Body of pancreas (tissue), 4 donors: ENCODE measurements at regions not wholly inside any gene's neighbourhood (a gene's known extent, or its start where the extent isn't known, plus 50 kb on each side); places are given as distances from the start of the nearest gene placed in this dataset.

Source experiments
- ATAC-seq: fragments of 150-250 bp; one replicate; pipeline ENCODE4 v1.9.1; 2016
- DNase-seq, 4 donors: peaks; one replicate each; pipeline ENCODE4 v3.0.0-alpha.2; 2019
- H3K27ac ChIP-seq, 4 donors: fragments of 200-600 bp; sonication (generic); 1 replicate in 3 of 4; 2 replicates in 1 of 4; pipeline versions ENCODE4 v1.5.1 to v1.6.1; 2016 to 2019; ENCODE audit warnings: mild to moderate bottlenecking in 1 of 4, mixed read lengths in 1 of 4, moderate library complexity in 1 of 4
- H3K27me3 ChIP-seq, 2 donors: fragments of 200-600 bp; sonication (generic); one replicate each; pipeline ENCODE4 v1.6.0; 2016; ENCODE audit warnings: mild to moderate bottlenecking in 1 of 2
- H3K36me3 ChIP-seq, 2 donors: fragments of 200-600 bp; sonication (generic); replicated peaks in 1 of 2; 2 replicates each; pipeline ENCODE4 v1.5.1; 2016; ENCODE audit warnings: low read depth in 2 of 2; ENCODE audit not compliant: insufficient read depth in 1 of 2
- H3K4me1 ChIP-seq: fragments of 200-600 bp; sonication (generic); one replicate; pipeline ENCODE4 v1.6.0; 2016
- H3K4me3 ChIP-seq, 2 donors: fragments of 200-600 bp; sonication (generic); 1 replicate in 1 of 2; 2 replicates in 1 of 2; pipeline ENCODE4 v1.5.1; 2016 to 2019
- H3K9me3 ChIP-seq, 3 donors: fragments of 200-600 bp; sonication (generic); 1 replicate in 2 of 3; 2 replicates in 1 of 3; pipeline ENCODE4 v1.5.1; 2016
- CTCF ChIP-seq, 7 experiments: fragments of 450-650 bp in 4 of 7; fragments of 200-600 bp in 3 of 7; sonication (generic) in 3 of 7; IDR thresholded peaks; one replicate each; pipeline ENCODE4 v1.5.1; 2016 to 2019; ENCODE audit warnings: antibody characterized with exemption in 7 of 7
- POLR2A ChIP-seq, 3 donors: fragments of 450-650 bp; IDR thresholded peaks; one replicate each; pipeline ENCODE4 v1.6.1; 2016; ENCODE audit warnings: antibody characterized with exemption in 3 of 3, mild to moderate bottlenecking in 2 of 3
- WGBS, 2 donors: methylation state at CpG; one replicate each; pipeline ENCODE4 v1.1.5; 2017; 5-methylcytosine and 5-hydroxymethylcytosine counted together
- intact Hi-C: fragments of 100-400 bp; cut with DNase I; formaldehyde crosslinking; loops from one replicate; pipeline ENCODE4 v1.15.1; 2023

GRCh38 chr20:62555642-62556420 lies 80.0 kb upstream of the GATA5 start:
- ATAC-seq (no peak), DNase-seq (no peak)
- Histone ChIP-seq H3K4me1 (peaks cover 8% of the 10 kb centered on the region), H3K36me3 (no peaks in the 10 kb centered on the region), H3K27me3 (peaks cover 0 to 12% of the 10 kb centered on the region in 2 donors), H3K9me3 (no peaks in the 10 kb centered on the region), H3K4me3 (no peak overlapping the region), H3K27ac (no peak overlapping the region)
- intact Hi-C loops = no loop called here
- 37 to 43% methylated on average over 21 to 29 of the region's 29 CpGs for WGBS, 2 donors
- TF ChIP-seq POLR2A (IDR thresholded peaks at IDR 0.05) (no peak), CTCF (IDR thresholded peaks at IDR 0.05) (no peak)

DNA sequence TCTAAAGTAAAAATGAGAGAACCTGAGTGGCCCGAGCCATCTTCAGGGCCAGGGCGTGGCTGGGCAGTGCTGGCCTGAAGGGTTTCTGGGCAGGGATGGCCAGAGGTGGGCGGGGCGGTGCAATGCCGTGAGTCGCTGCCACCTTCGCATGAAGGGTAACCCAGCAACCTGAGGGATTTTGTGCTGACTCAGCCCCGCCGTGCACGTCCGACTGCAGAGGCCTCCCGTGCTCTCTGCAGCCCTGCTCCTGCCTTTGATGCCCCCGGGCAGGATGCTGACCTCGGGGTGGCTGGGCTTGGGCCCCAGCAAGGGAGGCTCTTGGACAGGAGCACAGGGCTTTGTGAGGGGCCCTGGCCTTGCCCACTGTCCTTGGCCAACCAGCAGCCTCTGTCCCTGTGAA lies 81.7 kb upstream of the GATA5 start:
- TF ChIP-seq CTCF (IDR thresholded peaks at IDR 0.05) (no peak), POLR2A (IDR thresholded peaks at IDR 0.05) (no peak)
- intact Hi-C loops = no loop called here
- H3K36me3 ChIP-seq = no peaks in the 10 kb centered on the region
- no peaks in the 10 kb centered on the region for H3K9me3 ChIP-seq
- no peak for ATAC-seq
- WGBS, 2 donors = 30 to 40% methylated on average over 7 to 14 of the region's 14 CpGs
- H3K4me1 ChIP-seq = no peaks in the 10 kb centered on the region
- peaks cover 0 to 4% of the 10 kb centered on the region in 2 donors for H3K27me3 ChIP-seq
- no peak overlapping the region for H3K27ac ChIP-seq
- no peak overlapping the region for H3K4me3 ChIP-seq
- DNase-seq = peak in 3 of 4 donors; percentile 34 to 44 (median 44)

DNA sequence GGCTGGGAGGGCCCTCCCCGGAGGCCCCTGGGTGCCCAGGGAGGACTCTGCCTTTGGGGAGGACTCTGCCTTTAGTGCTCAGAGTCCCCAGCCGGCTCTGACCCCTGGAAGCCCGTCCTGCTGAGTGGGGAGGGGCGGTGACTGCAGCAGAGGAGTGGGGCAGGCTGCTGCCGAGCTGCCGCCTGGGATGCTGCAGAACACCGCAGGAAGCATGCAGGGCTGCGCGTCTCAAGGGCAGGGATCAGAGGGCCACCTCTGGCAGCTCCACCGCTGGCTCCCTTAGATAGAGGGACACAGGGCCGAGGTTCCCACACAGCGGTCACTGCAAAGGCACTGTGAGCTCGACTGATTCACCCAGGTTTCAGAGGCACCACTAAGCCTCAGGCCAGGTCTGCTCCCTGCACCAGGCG lies 82.2 kb upstream of the GATA5 start:
- 46% methylated on average over 13 of the region's 14 CpGs; no CpG with 5 or more reads in 1 of the 2 donors for WGBS, 2 donors
- intact Hi-C loops = no loop called here
- no peak for TF ChIP-seq CTCF (IDR thresholded peaks at IDR 0.05)
- no peak for TF ChIP-seq POLR2A (IDR thresholded peaks at IDR 0.05)
- no peaks in the 10 kb centered on the region for H3K9me3 ChIP-seq
- no peaks in the 10 kb centered on the region for H3K4me1 ChIP-seq
- H3K27ac ChIP-seq = no peak overlapping the region
- no peaks in the 10 kb centered on the region for H3K36me3 ChIP-seq
- DNase-seq (no peak), ATAC-seq (no peak)
- no peak overlapping the region for H3K4me3 ChIP-seq
- peaks cover 0 to 7% of the 10 kb centered on the region in 2 donors for H3K27me3 ChIP-seq

DNA sequence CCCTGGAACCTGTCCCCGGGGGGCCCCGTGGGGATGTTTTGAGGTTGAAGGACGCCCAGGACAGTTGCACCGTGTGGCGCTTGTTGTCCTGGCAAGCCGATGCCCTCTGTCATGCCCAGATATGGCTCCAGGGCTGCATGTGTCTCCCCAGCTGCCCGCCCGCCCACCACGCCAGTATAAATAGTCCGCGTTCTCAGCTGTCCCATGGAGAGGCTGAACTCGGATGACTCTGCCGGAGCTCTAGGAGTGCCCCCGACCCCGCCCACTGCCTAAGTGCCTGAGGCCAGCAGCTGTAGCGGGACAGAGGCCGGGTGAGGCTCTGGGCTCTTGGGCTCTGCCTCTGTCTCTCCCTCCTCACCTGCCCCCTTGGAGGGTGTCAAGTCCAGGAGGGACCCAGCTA lies 83.0 kb upstream of the GATA5 start:
- no peaks in the 10 kb centered on the region for H3K4me1 ChIP-seq
- peaks cover 0 to 3% of the 10 kb centered on the region in 2 donors for H3K27me3 ChIP-seq
- no peak overlapping the region for H3K4me3 ChIP-seq
- no peak overlapping the region for H3K27ac ChIP-seq
- ATAC-seq (no peak), DNase-seq (no peak)
- intact Hi-C loops = no loop called here
- H3K9me3 ChIP-seq = no peaks in the 10 kb centered on the region
- no peaks in the 10 kb centered on the region for H3K36me3 ChIP-seq
- WGBS, 2 donors = 55 to 66% methylated on average over 9 to 10 of the region's 17 CpGs
- TF ChIP-seq POLR2A (IDR thresholded peaks at IDR 0.05) (no peak), CTCF (IDR thresholded peaks at IDR 0.05) (no peak)

GRCh38 chr20:62560162-62560561 lies 82.1 kb upstream of the SLCO4A1 start:
- Histone ChIP-seq H3K4me3 (no peak overlapping the region), H3K4me1 (no peaks in the 10 kb centered on the region), H3K36me3 (no peaks in the 10 kb centered on the region), H3K27ac (no peak overlapping the region), H3K9me3 (no peaks in the 10 kb centered on the region), H3K27me3 (peaks cover 0 to 3% of the 10 kb centered on the region in 2 donors)
- ATAC-seq (no peak), DNase-seq (no peak)
- 19 to 23% methylated on average over 6 of the region's 6 CpGs for WGBS, 2 donors
- no peak for TF ChIP-seq CTCF (IDR thresholded peaks at IDR 0.05)
- TF ChIP-seq POLR2A (IDR thresholded peaks at IDR 0.05) = no peak
- intact Hi-C loops = no loop called here
